H1 (cell line): ENCODE measurements at regions not wholly inside any gene's neighbourhood (a gene's known extent, or its start where the extent isn't known, plus 50 kb on each side); places are given as distances from the start of the nearest gene placed in this dataset.
A peak's percentile ranks its signal among the peaks of the same experiment; 100 is the strongest.

Source experiments
- CTCF ChIA-PET: fragments of 300-600 bp; sonication (Branson Sonifier 250); formaldehyde crosslinking; loops from one replicate; lab custom pipeline; 2021; ENCODE audit not compliant: partially characterized antibody; lab: Charles Lee
- POLR2A ChIA-PET: fragments of 300-600 bp; sonication (Branson Sonifier 250); formaldehyde crosslinking; loops from one replicate; lab custom pipeline; 2021; ENCODE audit warnings: inconsistent platforms; ENCODE audit not compliant: partially characterized antibody; lab: Charles Lee
- DNase-seq, 2 experiments: peaks; one replicate each; pipeline versions ENCODE4 v3.0.0 to v3.0.0-alpha.2; 2010 to 2022; ENCODE audit warnings: low spot score in 2 of 2, low read depth in 1 of 2, mixed read lengths in 1 of 2
- FAIRE-seq: peaks from 2 replicates; lab custom pipeline; 2011; peaks lifted over from hg19 to GRCh38; lab: Jason Lieb, UNC
- H2AFZ ChIP-seq: 2 replicates; pipeline ENCODE4 v1.8.1; 2012; ENCODE audit warnings: low read length, inconsistent platforms
- H2AK5ac ChIP-seq: 2 replicates; pipeline ENCODE4 v1.6.1; 2013; ENCODE audit warnings: low read depth, low read length
- H2BK120ac ChIP-seq: replicated peaks from 2 replicates; pipeline ENCODE3; 2013; ENCODE audit warnings: low read depth, low read length, inconsistent platforms
- H2BK12ac ChIP-seq: 2 replicates; pipeline ENCODE4 v1.6.1; 2013; ENCODE audit warnings: low read depth, low read length
- H2BK15ac ChIP-seq: 2 replicates; pipeline ENCODE4 v1.6.1; 2013; ENCODE audit warnings: low read length
- H2BK20ac ChIP-seq: 2 replicates; pipeline ENCODE4 v1.6.1; 2013; ENCODE audit warnings: low read length
- H2BK5ac ChIP-seq: 2 replicates; pipeline ENCODE4 v1.6.1; 2013; ENCODE audit warnings: low read depth, low read length
- H3K14ac ChIP-seq: 2 replicates; pipeline ENCODE4 v1.6.1; 2013; ENCODE audit warnings: inconsistent platforms; ENCODE audit not compliant: insufficient read length
- H3K18ac ChIP-seq: 2 replicates; pipeline ENCODE4 v1.6.1; 2013; ENCODE audit warnings: low read length; ENCODE audit errors: extremely low read depth
- H3K23ac ChIP-seq: 2 replicates; pipeline ENCODE4 v1.6.1; 2013; ENCODE audit warnings: inconsistent platforms; ENCODE audit not compliant: insufficient read length
- H3K23me2 ChIP-seq: 2 replicates; pipeline ENCODE4 v1.6.1; 2013; ENCODE audit warnings: low read depth, low read length
- H3K27ac ChIP-seq: 2 replicates; pipeline ENCODE4 v1.6.1; 2011; ENCODE audit warnings: low read depth, low read length, inconsistent platforms
- H3K27me3 ChIP-seq, 4 experiments: replicated peaks in 1 of 4; 1 replicate in 1 of 4; 2 replicates in 3 of 4; pipeline versions ENCODE4 v1.6.1 to v1.8.1; 2011 to 2013; ENCODE audit warnings: low read length in 3 of 4, mild to moderate bottlenecking in 3 of 4, inconsistent platforms in 2 of 4, mixed read lengths in 2 of 4, moderate library complexity in 1 of 4; ENCODE audit not compliant: control insufficient read depth in 3 of 4, insufficient read depth in 3 of 4; ENCODE audit errors: extremely low read depth in 1 of 4
- H3K36me3 ChIP-seq, 4 experiments: 2 replicates each; pipeline versions ENCODE4 v1.6.1 to v1.8.1; 2011 to 2013; ENCODE audit warnings: mild to moderate bottlenecking in 4 of 4, low read length in 3 of 4, moderate library complexity in 2 of 4, control low read depth in 1 of 4, inconsistent platforms in 1 of 4; ENCODE audit not compliant: insufficient read depth in 4 of 4, control insufficient read depth in 2 of 4
- H3K4ac ChIP-seq: replicated peaks from 2 replicates; pipeline ENCODE3; 2013; ENCODE audit warnings: low read length, low read depth, mixed read lengths, inconsistent platforms; ENCODE audit not compliant: insufficient read length
- H3K4me1 ChIP-seq, 4 experiments: replicated peaks in 1 of 4; 1 replicate in 1 of 4; 2 replicates in 3 of 4; pipeline versions ENCODE4 v1.6.1 to v1.8.1; 2011 to 2013; ENCODE audit warnings: low read length in 3 of 4, inconsistent platforms in 2 of 4, mixed read lengths in 1 of 4; ENCODE audit not compliant: insufficient read depth in 4 of 4, control insufficient read depth in 3 of 4
- H3K4me2 ChIP-seq, 2 experiments: 2 replicates each; pipeline versions ENCODE4 v1.6.1 to v1.8.1; 2011 to 2013; ENCODE audit warnings: low read depth in 2 of 2, low read length in 2 of 2, control low read depth in 1 of 2, inconsistent platforms in 1 of 2, mild to moderate bottlenecking in 1 of 2; ENCODE audit not compliant: insufficient read depth in 1 of 2
- H3K4me3 ChIP-seq, 4 experiments: fragments of 200-600, 300-600 bp in 1 of 4; sonication (generic), shearing (Covaris generic), sonication (Bioruptor Twin) in 1 of 4; 2 replicates each; pipeline versions ENCODE4 v1.5.1 to v1.8.1; 2011 to 2016; ENCODE audit warnings: low read length in 4 of 4, low read depth in 3 of 4, control low read depth in 2 of 4, inconsistent platforms in 2 of 4, mild to moderate bottlenecking in 2 of 4, mixed read lengths in 1 of 4, moderate library complexity in 1 of 4; ENCODE audit not compliant: insufficient read depth in 2 of 4; ENCODE audit errors: extremely low read depth in 1 of 4
- H3K56ac ChIP-seq: replicated peaks from 2 replicates; pipeline ENCODE3; 2013; ENCODE audit warnings: low read depth, mild to moderate bottlenecking, mixed read lengths, low read length, inconsistent platforms; ENCODE audit not compliant: insufficient read length
- H3K79me1 ChIP-seq: 2 replicates; pipeline ENCODE4 v1.6.1; 2013; ENCODE audit warnings: low read depth, low read length, control low read depth
- H3K79me2 ChIP-seq, 2 experiments: 2 replicates each; pipeline versions ENCODE4 v1.6.1 to v1.8.1; 2012 to 2013; ENCODE audit warnings: low read length in 2 of 2, mild to moderate bottlenecking in 2 of 2, inconsistent platforms in 1 of 2; ENCODE audit not compliant: insufficient read depth in 2 of 2, control insufficient read depth in 1 of 2
- H3K9ac ChIP-seq, 4 experiments: replicated peaks in 1 of 4; 1 replicate in 1 of 4; 2 replicates in 3 of 4; pipeline versions ENCODE4 v1.6.1 to v1.8.1; 2011 to 2013; ENCODE audit warnings: low read depth in 3 of 4, low read length in 3 of 4, control low read depth in 2 of 4, mild to moderate bottlenecking in 2 of 4, moderate library complexity in 2 of 4, inconsistent platforms in 1 of 4; ENCODE audit errors: extremely low read depth in 1 of 4
- H3K9me3 ChIP-seq, 2 experiments: 2 replicates each; pipeline versions ENCODE4 v1.6.1 to v1.8.1; 2012 to 2013; ENCODE audit warnings: mild to moderate bottlenecking in 2 of 2, moderate library complexity in 2 of 2, control low read depth in 1 of 2, inconsistent platforms in 1 of 2, low read depth in 1 of 2, low read length in 1 of 2, mixed read lengths in 1 of 2; ENCODE audit not compliant: insufficient read depth in 2 of 2
- H4K20me1 ChIP-seq, 2 experiments: replicated peaks in 1 of 2; 2 replicates each; pipeline versions ENCODE3 to v1.8.1; 2011 to 2013; ENCODE audit warnings: inconsistent platforms in 2 of 2, low read length in 2 of 2, mild to moderate bottlenecking in 1 of 2; ENCODE audit not compliant: insufficient read depth in 2 of 2, control insufficient read depth in 1 of 2
- H4K5ac ChIP-seq: 2 replicates; pipeline ENCODE4 v1.6.1; 2013; ENCODE audit warnings: low read length, low read depth, mixed read lengths, inconsistent platforms; ENCODE audit not compliant: insufficient read length
- H4K8ac ChIP-seq: 2 replicates; pipeline ENCODE4 v1.8.0; 2013; ENCODE audit warnings: mild to moderate bottlenecking, moderate library complexity, low read length, inconsistent platforms; ENCODE audit not compliant: insufficient read depth; ENCODE audit errors: extremely low read depth
- H4K91ac ChIP-seq: replicated peaks from 2 replicates; pipeline ENCODE3; 2013; ENCODE audit warnings: low read length, mixed read lengths, inconsistent platforms; ENCODE audit not compliant: insufficient read length
- BACH1 ChIP-seq: IDR thresholded peaks from 2 replicates; pipeline ENCODE4 v1.6.1; 2012; ENCODE audit warnings: low read length, improper control_type of control experiment
- CBX8 ChIP-seq: fragments of 300-800, 300-1000 bp; sonication (generic); IDR thresholded peaks from 2 replicates; pipeline ENCODE4 v1.7.1; 2016; ENCODE audit warnings: low read depth, low read length, borderline replicate concordance
- EZH2 ChIP-seq: fragments of 200-600 bp; sonication (generic); IDR thresholded peaks from 2 replicates; pipeline ENCODE4 v1.7.1; 2012; ENCODE audit warnings: low read depth, mild to moderate bottlenecking, moderate library complexity, low read length, inconsistent platforms; ENCODE audit not compliant: severe bottlenecking
- HDAC2 ChIP-seq, 2 experiments: fragments of 300-600 bp in 1 of 2; sonication (generic) in 1 of 2; IDR thresholded peaks; 2 replicates each; pipeline ENCODE4 v1.6.1; 2011 to 2012; ENCODE audit warnings: low read depth in 2 of 2, low read length in 2 of 2, mild to moderate bottlenecking in 2 of 2, moderate library complexity in 2 of 2, borderline replicate concordance in 1 of 2, inconsistent platforms in 1 of 2
- MAFK ChIP-seq: IDR thresholded peaks from 2 replicates; pipeline ENCODE4 v1.6.1; 2012; ENCODE audit warnings: low read depth, mild to moderate bottlenecking, improper control_type of control experiment, low read length
- SIX5 ChIP-seq: IDR thresholded peaks from 2 replicates; pipeline ENCODE4 v1.6.1; 2011; ENCODE audit warnings: mild to moderate bottlenecking, low read depth, low read length
- SP1 ChIP-seq: IDR thresholded peaks from 2 replicates; pipeline ENCODE4 v1.6.1; 2011; ENCODE audit warnings: low read depth, low read length
- TBP ChIP-seq: IDR thresholded peaks from 2 replicates; pipeline ENCODE4 v1.6.1; 2011; ENCODE audit warnings: low read depth, low read length, improper control_type of control experiment
- YY1 ChIP-seq: IDR thresholded peaks from 2 replicates; pipeline ENCODE4 v1.6.1; 2011; ENCODE audit warnings: low read depth, mild to moderate bottlenecking, low read length
- WGBS, 2 experiments: shearing (Covaris generic) in 1 of 2; methylation state at CpG; one replicate each; pipeline versions ENCODE4 v1.1.6 to v1.1.7; 2013 to 2015; ENCODE audit warnings: low lambda C conversion rate in 2 of 2, mixed read lengths in 2 of 2, inconsistent platforms in 1 of 2, low coverage in 1 of 2, missing lambda C conversion rate in 1 of 2; ENCODE audit not compliant: insufficient replicate concordance in 2 of 2, insufficient coverage in 1 of 2, insufficient read length in 1 of 2; ENCODE audit errors: extremely low coverage in 1 of 2, missing lambda C conversion rate in 1 of 2; 5-methylcytosine and 5-hydroxymethylcytosine counted together
- TF ChIP-seq, protein P1 (sequence below): IDR thresholded peaks from 2 replicates; pipeline ENCODE4 v1.6.1; 2012; ENCODE audit warnings: inconsistent platforms
- TF ChIP-seq, protein P2 (sequence below): IDR thresholded peaks from 2 replicates; pipeline ENCODE4 v1.6.1; 2012; ENCODE audit warnings: inconsistent platforms

DNA sequence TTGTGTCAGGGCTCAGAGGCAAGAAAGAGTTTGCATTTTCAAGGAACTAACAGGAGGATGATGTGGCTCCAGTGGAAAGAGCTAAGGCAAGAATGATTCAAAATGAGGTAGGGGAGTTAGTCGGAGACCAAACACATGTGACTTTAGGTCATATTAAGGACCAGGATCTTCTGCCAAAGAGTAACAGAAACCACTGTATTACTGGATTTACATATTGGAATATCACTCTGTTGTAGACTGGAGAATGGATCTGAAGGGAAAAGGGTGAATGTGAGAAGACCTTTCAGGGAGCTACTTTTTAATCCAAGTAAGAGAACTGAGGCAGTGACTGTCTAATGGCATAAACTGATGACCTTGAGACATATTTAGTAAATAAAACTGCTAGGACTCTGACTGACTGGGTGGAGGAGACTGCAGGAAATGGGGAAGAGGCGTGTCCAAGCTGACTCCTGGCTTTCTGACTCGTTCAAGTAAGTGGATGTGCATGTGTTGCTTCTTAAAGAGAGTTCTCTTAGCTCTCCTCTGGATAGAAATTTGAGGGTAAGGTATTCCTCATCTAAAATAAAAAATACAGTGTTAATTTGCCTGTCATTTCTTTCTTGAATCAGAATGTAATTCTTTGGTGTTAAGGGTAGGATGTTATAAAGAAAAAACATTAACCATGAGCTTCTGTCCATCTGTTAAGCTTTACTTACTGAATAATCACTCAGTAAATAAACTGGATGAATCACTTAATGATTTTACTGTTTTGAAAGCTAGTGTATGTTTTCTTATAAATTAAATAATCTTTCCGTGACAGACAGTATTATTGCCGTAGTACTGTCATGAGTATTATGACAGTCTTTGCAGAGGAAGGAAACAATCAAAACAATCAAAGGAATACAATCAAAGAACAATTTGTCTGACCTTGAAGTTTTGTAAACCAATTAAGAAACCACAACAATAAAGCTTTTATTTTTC, 58.3 kb upstream of the CFAP20DC start:
- Histone ChIP-seq H3K4ac (no peak overlapping the region), H3K9me3 (no peaks in the 10 kb centered on the region), H2BK5ac (no peak overlapping the region), H3K56ac (no peak overlapping the region), H4K5ac (no peak overlapping the region), H3K9ac (no peak overlapping the region), H3K18ac (no peak overlapping the region), H4K20me1 (no peaks in the 10 kb centered on the region), H3K23ac (no peak overlapping the region), H2BK20ac (no peak overlapping the region), H3K79me1 (no peaks in the 10 kb centered on the region), H3K27me3 (no peaks in the 10 kb centered on the region), H2BK15ac (no peak overlapping the region), H3K36me3 (no peaks in the 10 kb centered on the region), H3K79me2 (no peaks in the 10 kb centered on the region), H2BK120ac (no peak overlapping the region), H4K91ac (no peak overlapping the region), H3K4me1 (no peaks in the 10 kb centered on the region), H2AFZ (peak overlapping the region; percentile 91), H3K27ac (no peak overlapping the region), H2BK12ac (no peak overlapping the region), H3K14ac (no peak overlapping the region), H4K8ac (no peak overlapping the region), H3K23me2 (no peaks in the 10 kb centered on the region), H2AK5ac (no peak overlapping the region), H3K4me3 (no peak overlapping the region), H3K4me2 (no peak overlapping the region)
- WGBS, 2 experiments = 87% methylated on average over 5 of the region's 5 CpGs; no CpG with 5 or more reads in 1 of the 2 experiments
- ChIA-PET POLR2A (no interaction called here), CTCF (interaction anchor here (1.2 kb wide), 1 partner anchor 44 kb away, joined by 3 read pairs; no protein-coding TSS in a partner anchor)
- DNase-seq (no peak), FAIRE-seq (no peak)
- no peak for TF ChIP-seq CBX8
- no peak for TF ChIP-seq HDAC2 (IDR thresholded peaks at IDR 0.05; ENCODE audit: borderline replicate concordance in 1 of 2, low read depth in 2 of 2, low read length in 2 of 2)
- no peak for TF ChIP-seq SIX5
- no peak for TF ChIP-seq SP1
- no peak for TF ChIP-seq YY1
- TF ChIP-seq BACH1 = no peak
- TF ChIP-seq, protein P1, sequence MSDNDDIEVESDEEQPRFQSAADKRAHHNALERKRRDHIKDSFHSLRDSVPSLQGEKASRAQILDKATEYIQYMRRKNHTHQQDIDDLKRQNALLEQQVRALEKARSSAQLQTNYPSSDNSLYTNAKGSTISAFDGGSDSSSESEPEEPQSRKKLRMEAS = no peak
- no peak for TF ChIP-seq MAFK
- TF ChIP-seq, protein P2, sequence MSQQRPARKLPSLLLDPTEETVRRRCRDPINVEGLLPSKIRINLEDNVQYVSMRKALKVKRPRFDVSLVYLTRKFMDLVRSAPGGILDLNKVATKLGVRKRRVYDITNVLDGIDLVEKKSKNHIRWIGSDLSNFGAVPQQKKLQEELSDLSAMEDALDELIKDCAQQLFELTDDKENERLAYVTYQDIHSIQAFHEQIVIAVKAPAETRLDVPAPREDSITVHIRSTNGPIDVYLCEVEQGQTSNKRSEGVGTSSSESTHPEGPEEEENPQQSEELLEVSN = no peak
- no peak for TF ChIP-seq EZH2
- no peak for TF ChIP-seq TBP
